Uterus (tissue), 3 donors: ENCODE measurements at regions not wholly inside any gene's neighbourhood (a gene's known extent, or its start where the extent isn't known, plus 50 kb on each side); places are given as distances from the start of the nearest gene placed in this dataset.

Source experiments
- DNase-seq, 2 donors: peaks; one replicate each; pipeline ENCODE4 v3.0.0-alpha.2; 2019 to 2020
- H3K27ac ChIP-seq, 2 donors: fragments of 200-600 bp; sonication (generic); 1 replicate in 1 of 2; 2 replicates in 1 of 2; pipeline ENCODE4 v1.5.1; 2016 to 2018
- H3K27me3 ChIP-seq, 2 donors: fragments of 200-600 bp; sonication (generic); one replicate each; pipeline ENCODE4 v1.5.1; 2018 to 2019; ENCODE audit warnings: control low read depth in 1 of 2
- H3K36me3 ChIP-seq, 2 donors: fragments of 200-600 bp; sonication (generic); one replicate each; pipeline ENCODE4 v1.5.1; 2019; ENCODE audit warnings: control low read depth in 1 of 2
- H3K4me1 ChIP-seq, 2 donors: fragments of 200-600 bp; sonication (generic); one replicate each; pipeline ENCODE4 v1.5.1; 2018 to 2019; ENCODE audit warnings: control low read depth in 1 of 2
- H3K4me3 ChIP-seq, 2 donors: fragments of 200-600 bp; sonication (generic); 1 replicate in 1 of 2; 2 replicates in 1 of 2; pipeline ENCODE4 v1.5.1; 2018 to 2019; ENCODE audit warnings: mild to moderate bottlenecking in 1 of 2
- H3K9me3 ChIP-seq, 2 donors: fragments of 200-600 bp; sonication (generic); one replicate each; pipeline ENCODE4 v1.5.1; 2019; ENCODE audit warnings: control low read depth in 1 of 2
- CTCF ChIP-seq, 4 experiments: fragments of 200-600 bp in 2 of 4; fragments of 450-650 bp in 2 of 4; sonication (generic) in 2 of 4; IDR thresholded peaks; one replicate each; pipeline ENCODE4 v1.5.1; 2016 to 2019; ENCODE audit warnings: antibody characterized with exemption in 4 of 4, mild to moderate bottlenecking in 2 of 4, moderate library complexity in 1 of 4
- POLR2A ChIP-seq, 2 donors: fragments of 450-650 bp; IDR thresholded peaks; one replicate each; pipeline ENCODE4 v1.6.1; 2016; ENCODE audit warnings: antibody characterized with exemption in 2 of 2, mild to moderate bottlenecking in 1 of 2, moderate library complexity in 1 of 2
- intact Hi-C: fragments of 100-400 bp; cut with DNase I; formaldehyde crosslinking; loops from one replicate; pipeline ENCODE4 v1.15.1; 2023; ENCODE audit warnings: low total_unique reads
- donor health status: DM: yes; HTN: yes; CAD: no.

GRCh38 chr16:80203821-80204220, 337.0 kb upstream of the DYNLRB2 start:
- no peaks in the 10 kb centered on the region for H3K27me3 ChIP-seq
- H3K4me1 ChIP-seq: no peaks in the 10 kb centered on the region
- intact Hi-C loops: no loop called here
- no peak for TF ChIP-seq POLR2A (IDR thresholded peaks at IDR 0.05)
- no peak for TF ChIP-seq CTCF (IDR thresholded peaks at IDR 0.05)
- no peak overlapping the region for H3K27ac ChIP-seq
- no peak overlapping the region for H3K4me3 ChIP-seq
- H3K36me3 ChIP-seq: no peaks in the 10 kb centered on the region
- DNase-seq: no peak
- H3K9me3 ChIP-seq: no peaks in the 10 kb centered on the region

- no peaks in the 10 kb centered on the region for H3K4me1 ChIP-seq
- no peak overlapping the region for H3K4me3 ChIP-seq
- no peak for DNase-seq
- no peaks in the 10 kb centered on the region for H3K36me3 ChIP-seq
- H3K9me3 ChIP-seq: no peaks in the 10 kb centered on the region
- no peak overlapping the region for H3K27ac ChIP-seq
- no peaks in the 10 kb centered on the region for H3K27me3 ChIP-seq
- TF ChIP-seq CTCF (IDR thresholded peaks at IDR 0.05) (no peak), POLR2A (IDR thresholded peaks at IDR 0.05) (no peak)
- intact Hi-C loops: no loop called here
Observed at GRCh38 chr16:80202831-80203413, 337.9 kb upstream of the DYNLRB2 start.

GRCh38 chr16:80200079-80200478, 340.7 kb upstream of the DYNLRB2 start:
- H3K9me3 ChIP-seq: no peaks in the 10 kb centered on the region
- no peak overlapping the region for H3K4me3 ChIP-seq
- intact Hi-C loops: no loop called here
- TF ChIP-seq CTCF (IDR thresholded peaks at IDR 0.05): no peak
- no peak for TF ChIP-seq POLR2A (IDR thresholded peaks at IDR 0.05)
- no peaks in the 10 kb centered on the region for H3K4me1 ChIP-seq
- DNase-seq: no peak
- no peak overlapping the region for H3K27ac ChIP-seq
- no peaks in the 10 kb centered on the region for H3K36me3 ChIP-seq
- H3K27me3 ChIP-seq: no peaks in the 10 kb centered on the region

- no peaks in the 10 kb centered on the region for H3K27me3 ChIP-seq
- no peaks in the 10 kb centered on the region for H3K9me3 ChIP-seq
- no peak for TF ChIP-seq POLR2A (IDR thresholded peaks at IDR 0.05)
- TF ChIP-seq CTCF (IDR thresholded peaks at IDR 0.05): no peak
- intact Hi-C loops: no loop called here
- H3K27ac ChIP-seq: no peak overlapping the region
- H3K4me3 ChIP-seq: no peak overlapping the region
- no peaks in the 10 kb centered on the region for H3K36me3 ChIP-seq
- DNase-seq: no peak
- H3K4me1 ChIP-seq: no peaks in the 10 kb centered on the region
Observed at GRCh38 chr16:80199614-80200013, 341.2 kb upstream of the DYNLRB2 start.

- intact Hi-C loops: no loop called here
Observed at GRCh38 chr16:80198311-80199299, 342.2 kb upstream of the DYNLRB2 start.

More at GRCh38 chr16:80198311-80199299, 342.2 kb upstream of the DYNLRB2 start:
- Histone ChIP-seq H3K36me3 (no peaks in the 10 kb centered on the region), H3K27ac (no peak overlapping the region), H3K9me3 (no peaks in the 10 kb centered on the region), H3K4me1 (no peaks in the 10 kb centered on the region), H3K4me3 (no peak overlapping the region), H3K27me3 (no peaks in the 10 kb centered on the region)
- no peak for DNase-seq
- TF ChIP-seq POLR2A (IDR thresholded peaks at IDR 0.05) (no peak), CTCF (IDR thresholded peaks at IDR 0.05) (no peak)
